ENCODE measurements at regions not wholly inside any gene's neighbourhood (a gene's known extent, or its start where the extent isn't known, plus 50 kb on each side); places are given as distances from the start of the nearest gene placed in this dataset.
"Not testable (repeated sequence)": the region's sequence is repeated elsewhere in the genome, so short reads cannot be mapped to it uniquely, and the experiment has no call there.

- no peak for DNase-seq
Observed at GRCh38 chr1:118828038-118828437, 160.1 kb downstream of the TBX15 start.

GRCh38 chr1:118827636-118828035, 160.5 kb downstream of the TBX15 start:
- no peak for DNase-seq

- no peak for DNase-seq
Observed at GRCh38 chr1:118827207-118827606, 160.9 kb downstream of the TBX15 start.

GRCh38 chr1:118826669-118827068, 161.5 kb downstream of the TBX15 start:
- DNase-seq = no peak

GRCh38 chr1:118825619-118826018, 162.5 kb downstream of the TBX15 start:
- DNase-seq = no peak

- DNase-seq = no peak
Observed at GRCh38 chr1:118821801-118822200, 166.3 kb downstream of the TBX15 start.

GRCh38 chr1:118820864-118821263, 167.3 kb downstream of the TBX15 start:
- DNase-seq = no peak

GRCh38 chr1:118815909-118816308, 172.2 kb downstream of the TBX15 start:
- no peak for DNase-seq

GRCh38 chr1:118812555-118812954, 175.6 kb downstream of the TBX15 start:
- DNase-seq = no peak

GRCh38 chr1:118811156-118811555, 177.0 kb downstream of the TBX15 start:
- no peak for DNase-seq

- no peak for DNase-seq
Observed at GRCh38 chr1:118809586-118809985, 178.6 kb downstream of the TBX15 start.

GRCh38 chr1:118803128-118803527, 185.0 kb downstream of the TBX15 start:
- not testable (repeated sequence) for DNase-seq

GRCh38 chr1:118791094-118791691, 196.9 kb downstream of the TBX15 start:
- DNase-seq = no peak

GRCh38 chr1:118788463-118788862, 199.7 kb downstream of the TBX15 start:
- DNase-seq = peak; percentile 93

- no peak for DNase-seq
Observed at GRCh38 chr1:118786454-118787155, 201.5 kb downstream of the TBX15 start.

GRCh38 chr1:118785246-118785645, 202.9 kb downstream of the TBX15 start:
- peak; percentile 20 for DNase-seq

GRCh38 chr1:118783095-118783758, 204.9 kb downstream of the TBX15 start:
- no peak for DNase-seq

- no peak for DNase-seq
Observed at GRCh38 chr1:118773656-118774055, 214.5 kb downstream of the TBX15 start.

GRCh38 chr1:118767971-118768370, 220.2 kb downstream of the TBX15 start:
- DNase-seq = no peak

GRCh38 chr1:118753976-118754375, 234.2 kb downstream of the TBX15 start:
- DNase-seq = no peak

GRCh38 chr1:118751166-118751565, 237.0 kb downstream of the TBX15 start:
- DNase-seq = no peak

GRCh38 chr1:118744420-118744819, 243.7 kb downstream of the TBX15 start:
- DNase-seq = no peak

GRCh38 chr1:118739501-118739900, 248.6 kb downstream of the TBX15 start:
- DNase-seq = no peak

- no peak for DNase-seq
Observed at GRCh38 chr1:118736322-118736721, 251.8 kb downstream of the TBX15 start.

All from kidney glomerular epithelial cell (primary cell).